Subcutaneous abdominal adipose tissue (tissue), 5 donors: ENCODE measurements at regions not wholly inside any gene's neighbourhood (a gene's known extent, or its start where the extent isn't known, plus 50 kb on each side); places are given as distances from the start of the nearest gene placed in this dataset.

Experiments
- H3K27ac ChIP-seq: one replicate; pipeline ENCODE4 v1.7.0; 2013; ENCODE audit warnings: low read depth, mild to moderate bottlenecking, inconsistent platforms, low read length, moderate library complexity
- H3K27me3 ChIP-seq, 5 donors: one replicate each; pipeline ENCODE4 v1.7.0; 2013; ENCODE audit warnings: low read length in 5 of 5, inconsistent platforms in 1 of 5; ENCODE audit not compliant: control insufficient read depth in 5 of 5, insufficient read depth in 4 of 5
- H3K36me3 ChIP-seq, 5 donors: one replicate each; pipeline ENCODE4 v1.7.0; 2013; ENCODE audit warnings: low read length in 5 of 5; ENCODE audit not compliant: control insufficient read depth in 5 of 5, insufficient read depth in 5 of 5
- H3K4me1 ChIP-seq, 5 donors: one replicate each; pipeline ENCODE4 v1.7.0; 2013; ENCODE audit warnings: low read length in 5 of 5, mild to moderate bottlenecking in 3 of 5, moderate library complexity in 1 of 5; ENCODE audit not compliant: control insufficient read depth in 5 of 5, insufficient read depth in 5 of 5
- H3K4me3 ChIP-seq, 5 donors: one replicate each; pipeline ENCODE4 v1.7.0; 2013; ENCODE audit warnings: low read length in 5 of 5, low read depth in 1 of 5
- H3K9ac ChIP-seq, 5 donors: one replicate each; pipeline ENCODE4 v1.7.0; 2013; ENCODE audit warnings: low read length in 5 of 5, mild to moderate bottlenecking in 4 of 5, moderate library complexity in 3 of 5
- H3K9me3 ChIP-seq, 5 donors: one replicate each; pipeline ENCODE4 v1.7.0; 2013; ENCODE audit warnings: low read length in 5 of 5; ENCODE audit not compliant: control insufficient read depth in 5 of 5
- donor health status: healthy.
- donor health status: healthy.
- donor health status: healthy.
- donor health status: healthy.
- donor health status: healthy.

GRCh38 chr7:35508623-35509400 lies 186.1 kb downstream of the HERPUD2 start:
- no peak overlapping the region for H3K27ac ChIP-seq
- H3K4me3 ChIP-seq, result no peak overlapping the region
- H3K4me1 ChIP-seq, result peaks cover 0 to 5% (median 4%) of the 10 kb centered on the region in 5 donors
- no peaks in the 10 kb centered on the region for H3K36me3 ChIP-seq
- no peak overlapping the region for H3K9ac ChIP-seq
- H3K9me3 ChIP-seq, result no peaks in the 10 kb centered on the region
- no peaks in the 10 kb centered on the region for H3K27me3 ChIP-seq

- no peaks in the 10 kb centered on the region for H3K36me3 ChIP-seq
- no peak overlapping the region for H3K27ac ChIP-seq
- H3K9me3 ChIP-seq, result no peaks in the 10 kb centered on the region
- H3K27me3 ChIP-seq, result no peaks in the 10 kb centered on the region
- H3K9ac ChIP-seq, result no peak overlapping the region
- no peak overlapping the region for H3K4me3 ChIP-seq
- no peaks in the 10 kb centered on the region for H3K4me1 ChIP-seq
These were observed 189.9 kb downstream of the HERPUD2 start for GRCh38 chr7:35505066-35505465.

- Histone ChIP-seq H3K4me3 (no peak overlapping the region), H3K36me3 (no peaks in the 10 kb centered on the region), H3K27ac (no peak overlapping the region), H3K4me1 (no peaks in the 10 kb centered on the region), H3K27me3 (no peaks in the 10 kb centered on the region), H3K9me3 (no peaks in the 10 kb centered on the region), H3K9ac (no peak overlapping the region)
These were observed 190.6 kb downstream of the HERPUD2 start for GRCh38 chr7:35504365-35504764.

- Histone ChIP-seq H3K27ac (no peak overlapping the region), H3K4me1 (no peaks in the 10 kb centered on the region), H3K4me3 (no peak overlapping the region), H3K27me3 (no peaks in the 10 kb centered on the region), H3K9ac (no peak overlapping the region), H3K36me3 (no peaks in the 10 kb centered on the region), H3K9me3 (no peaks in the 10 kb centered on the region)
These were observed 193.3 kb downstream of the HERPUD2 start for GRCh38 chr7:35501681-35502080.

- Histone ChIP-seq H3K27me3 (no peaks in the 10 kb centered on the region), H3K4me1 (peaks cover 0 to 3% (median 0%) of the 10 kb centered on the region in 5 donors), H3K9ac (no peak overlapping the region), H3K9me3 (no peaks in the 10 kb centered on the region), H3K4me3 (no peak overlapping the region), H3K36me3 (no peaks in the 10 kb centered on the region), H3K27ac (no peak overlapping the region)
These were observed 195.7 kb downstream of the HERPUD2 start for GRCh38 chr7:35499226-35499625.

- peaks cover 0 to 3% (median 0%) of the 10 kb centered on the region in 5 donors for H3K4me1 ChIP-seq
- no peaks in the 10 kb centered on the region for H3K27me3 ChIP-seq
- H3K9ac ChIP-seq, result no peak overlapping the region
- H3K4me3 ChIP-seq, result no peak overlapping the region
- H3K9me3 ChIP-seq, result no peaks in the 10 kb centered on the region
- no peaks in the 10 kb centered on the region for H3K36me3 ChIP-seq
- H3K27ac ChIP-seq, result no peak overlapping the region
These were observed 196.5 kb downstream of the HERPUD2 start for GRCh38 chr7:35498416-35498815.

GRCh38 chr7:35495844-35496243 lies 199.1 kb downstream of the HERPUD2 start:
- Histone ChIP-seq H3K4me3 (no peak overlapping the region), H3K36me3 (no peaks in the 10 kb centered on the region), H3K9me3 (no peaks in the 10 kb centered on the region), H3K27me3 (no peaks in the 10 kb centered on the region), H3K27ac (no peak overlapping the region), H3K9ac (no peak overlapping the region), H3K4me1 (peaks cover 0 to 3% (median 0%) of the 10 kb centered on the region in 5 donors)

- Histone ChIP-seq H3K27ac (no peak overlapping the region), H3K9me3 (no peaks in the 10 kb centered on the region), H3K27me3 (no peaks in the 10 kb centered on the region), H3K4me1 (peaks cover 0 to 3% (median 0%) of the 10 kb centered on the region in 5 donors), H3K4me3 (no peak overlapping the region), H3K9ac (no peak overlapping the region), H3K36me3 (no peaks in the 10 kb centered on the region)
These were observed 199.6 kb downstream of the HERPUD2 start for GRCh38 chr7:35495377-35495776.

GRCh38 chr7:35494407-35494806 lies 200.5 kb downstream of the HERPUD2 start:
- H3K9me3 ChIP-seq, result no peaks in the 10 kb centered on the region
- H3K27ac ChIP-seq, result no peak overlapping the region
- H3K27me3 ChIP-seq, result no peaks in the 10 kb centered on the region
- no peaks in the 10 kb centered on the region for H3K36me3 ChIP-seq
- H3K4me3 ChIP-seq, result no peak overlapping the region
- peaks cover 0 to 3% (median 0%) of the 10 kb centered on the region in 5 donors for H3K4me1 ChIP-seq
- H3K9ac ChIP-seq, result no peak overlapping the region

- H3K9me3 ChIP-seq, result no peaks in the 10 kb centered on the region
- H3K9ac ChIP-seq, result no peak overlapping the region
- no peaks in the 10 kb centered on the region for H3K27me3 ChIP-seq
- no peak overlapping the region for H3K27ac ChIP-seq
- no peaks in the 10 kb centered on the region for H3K36me3 ChIP-seq
- H3K4me3 ChIP-seq, result no peak overlapping the region
- H3K4me1 ChIP-seq, result peaks cover 0 to 3% (median 0%) of the 10 kb centered on the region in 5 donors
These were observed 202.3 kb downstream of the HERPUD2 start for GRCh38 chr7:35492451-35493175.
